GM18499 (cell line): ENCODE measurements at regions not wholly inside any gene's neighbourhood (a gene's known extent, or its start where the extent isn't known, plus 50 kb on each side); places are given as distances from the start of the nearest gene placed in this dataset.
"Not testable (repeated sequence)": the region's sequence is repeated elsewhere in the genome, so short reads cannot be mapped to it uniquely, and the experiment has no call there.

Experiments
- ATAC-seq: cut with Tn5 transposase; IDR thresholded peaks from one replicate; pipeline ENCODE4 v1.9.1; 2021; ENCODE audit warnings: moderate number of reproducible peaks; ENCODE audit not compliant: insufficient read depth, unreplicated experiment

DNA sequence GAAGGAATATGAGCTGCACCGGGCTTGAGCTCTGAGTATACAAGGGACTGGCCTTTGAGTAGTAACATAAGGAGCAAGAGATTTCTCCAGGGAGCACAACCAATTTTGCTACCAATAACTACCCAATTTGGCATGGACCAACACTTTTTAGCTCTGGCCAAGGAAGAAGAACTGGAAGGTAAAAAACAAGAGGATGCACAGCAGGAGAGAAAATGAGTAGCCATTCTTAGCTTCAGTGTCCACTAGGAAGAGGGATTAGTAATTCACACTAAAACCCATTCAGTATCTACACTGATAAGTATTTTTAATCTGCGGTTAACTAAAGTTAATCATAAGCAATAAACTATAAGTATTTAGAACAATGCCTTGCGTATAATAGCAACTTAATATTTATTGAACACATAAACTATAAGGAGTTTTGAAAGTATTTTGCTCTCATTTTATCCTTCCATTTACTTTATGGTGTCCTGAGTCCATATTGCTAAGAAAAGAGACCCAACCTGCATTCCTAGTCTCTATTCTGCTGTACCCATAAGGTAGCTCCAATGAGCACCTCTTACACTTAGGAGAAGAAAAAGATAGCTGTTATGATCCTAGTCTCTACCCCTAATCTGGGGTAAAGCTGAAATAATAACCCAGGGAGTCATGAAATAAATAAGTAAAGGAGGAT, 268.9 kb downstream of the IGSF11 start:
- no peak for ATAC-seq

DNA sequence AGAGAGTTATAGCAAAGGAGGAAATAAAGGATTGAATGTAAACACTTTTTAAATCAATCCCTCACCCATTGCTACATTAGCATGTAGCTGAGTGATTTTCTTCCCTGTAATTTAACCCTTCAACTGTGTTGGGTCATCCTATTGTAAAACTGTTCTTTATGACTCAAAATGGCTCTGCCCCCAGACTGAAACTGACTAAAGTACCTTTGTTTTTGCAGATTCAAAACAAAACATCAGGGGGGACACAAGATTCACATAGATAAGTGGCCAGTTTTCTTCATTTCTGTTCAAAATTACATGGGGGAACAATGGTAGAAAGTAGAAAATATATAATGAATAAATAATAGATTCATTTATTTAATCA, 268.4 kb downstream of the IGSF11 start:
- ATAC-seq, result no peak

DNA sequence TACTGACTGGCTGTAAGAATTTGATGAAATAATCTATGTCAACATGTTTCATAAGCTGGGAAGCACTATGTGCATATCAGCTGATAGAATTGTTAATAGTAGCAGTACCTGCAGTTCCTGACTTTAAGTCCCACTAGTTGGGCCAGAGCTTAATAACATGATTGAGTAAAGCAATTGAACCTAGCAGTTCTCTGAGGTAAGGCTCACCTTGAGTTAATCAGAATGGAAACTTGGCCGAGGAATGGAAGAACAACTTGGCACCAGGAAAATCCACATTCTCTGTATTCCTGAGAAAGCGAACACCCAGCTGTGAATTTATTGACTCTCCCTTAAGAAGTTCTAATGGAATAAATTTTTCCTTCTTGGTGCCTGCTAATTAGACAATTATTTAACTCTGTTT, 262.6 kb downstream of the IGSF11 start:
- no peak for ATAC-seq

DNA sequence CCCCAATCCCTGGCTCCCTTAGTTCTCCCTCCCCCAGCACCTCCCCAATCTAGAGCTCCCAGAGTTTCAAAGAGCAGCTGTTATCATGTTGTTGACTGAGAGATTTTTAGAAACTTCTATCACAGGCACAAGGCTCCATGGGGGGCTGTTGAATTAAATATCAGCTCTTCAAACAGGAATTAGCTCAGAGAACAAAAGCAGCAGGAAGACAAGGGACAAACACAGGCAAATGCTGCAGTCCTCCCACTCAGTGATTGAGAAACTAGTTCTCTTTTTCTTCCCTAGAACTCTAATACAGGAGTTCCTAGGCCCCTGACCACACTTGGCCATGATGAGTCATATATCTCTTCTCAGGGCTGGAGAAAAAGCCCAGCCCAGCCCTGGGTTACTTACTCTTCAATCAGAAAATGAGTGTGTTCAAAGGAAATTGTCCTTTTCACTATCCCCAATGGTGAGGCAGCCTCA, 262.1 kb downstream of the IGSF11 start:
- peak; percentile 92 for ATAC-seq

DNA sequence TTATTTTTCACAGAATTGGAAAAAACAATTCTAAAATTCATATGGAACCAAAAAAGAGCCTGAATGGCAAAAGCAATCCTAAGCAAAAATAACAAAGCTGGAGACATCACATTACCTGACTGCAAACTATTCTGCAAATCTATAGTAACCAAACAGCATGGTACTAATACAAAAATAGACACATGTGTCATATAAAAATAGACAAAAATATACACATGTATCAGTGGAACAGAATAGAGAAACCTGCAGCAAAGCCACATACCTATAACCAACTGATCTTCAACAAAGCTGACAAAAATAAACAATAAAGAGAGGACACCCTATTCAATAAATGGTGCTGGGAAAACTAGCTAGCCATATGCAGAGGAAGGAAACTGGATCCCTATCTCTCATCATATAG, 259.6 kb downstream of the IGSF11 start:
- ATAC-seq, result no peak

DNA sequence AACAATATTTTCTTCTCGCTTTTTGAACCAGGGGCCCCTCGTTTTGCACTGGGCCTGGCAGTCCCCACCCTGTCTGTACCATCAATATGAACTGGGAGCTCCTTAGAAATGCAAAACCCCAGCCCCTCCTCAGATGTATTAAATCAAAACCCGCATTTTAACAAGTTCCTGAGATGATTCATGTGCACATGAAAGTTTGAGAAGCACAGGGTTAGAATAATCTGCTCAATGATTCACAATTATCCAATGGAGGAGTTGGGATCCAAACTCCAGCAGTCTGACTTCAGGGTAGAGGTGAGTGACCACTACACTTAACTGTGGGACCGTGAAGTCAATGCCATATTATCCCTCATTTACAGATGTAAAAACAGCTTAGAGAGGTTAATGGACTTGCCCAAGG, 256.4 kb downstream of the IGSF11 start:
- no peak for ATAC-seq

DNA sequence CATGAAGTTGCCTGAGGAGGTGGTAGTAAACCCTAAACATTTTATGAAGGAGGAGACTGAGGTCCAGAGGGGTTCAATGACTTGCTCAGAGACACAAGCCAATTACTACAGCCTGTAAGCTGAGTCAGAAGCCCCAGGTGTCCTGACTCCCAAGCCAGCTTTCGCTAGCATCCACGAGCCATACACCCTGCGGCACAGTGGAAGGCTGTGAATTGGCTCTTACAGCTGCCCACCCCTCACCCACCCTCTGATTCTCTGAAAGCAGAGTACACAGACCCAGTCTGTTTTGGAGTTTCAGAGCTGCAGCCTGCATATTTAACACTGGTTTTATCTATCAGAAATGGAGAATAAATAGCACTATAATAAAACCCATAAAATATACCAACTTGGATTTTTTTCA, 253.4 kb downstream of the IGSF11 start:
- ATAC-seq, result no peak

DNA sequence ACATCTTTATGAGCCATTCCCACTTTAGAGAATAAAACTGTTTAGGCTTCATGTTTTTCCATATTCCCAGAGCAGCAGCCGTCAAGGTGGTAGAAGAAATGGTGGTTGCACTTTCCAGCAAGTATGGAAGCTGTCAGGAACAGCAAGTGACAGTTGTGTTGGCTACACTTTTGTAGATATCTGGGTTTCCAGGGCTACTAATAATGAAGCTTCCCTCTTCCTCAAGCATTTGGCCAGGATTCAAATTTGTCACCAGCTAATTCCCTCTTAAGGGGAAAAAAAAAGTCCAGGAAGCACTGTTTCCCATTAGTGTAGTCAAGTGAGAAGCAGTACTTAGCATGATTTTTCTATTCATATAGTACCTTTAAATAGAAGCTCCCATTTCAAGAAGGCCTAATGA, 252.8 kb downstream of the IGSF11 start:
- ATAC-seq, result no peak

DNA sequence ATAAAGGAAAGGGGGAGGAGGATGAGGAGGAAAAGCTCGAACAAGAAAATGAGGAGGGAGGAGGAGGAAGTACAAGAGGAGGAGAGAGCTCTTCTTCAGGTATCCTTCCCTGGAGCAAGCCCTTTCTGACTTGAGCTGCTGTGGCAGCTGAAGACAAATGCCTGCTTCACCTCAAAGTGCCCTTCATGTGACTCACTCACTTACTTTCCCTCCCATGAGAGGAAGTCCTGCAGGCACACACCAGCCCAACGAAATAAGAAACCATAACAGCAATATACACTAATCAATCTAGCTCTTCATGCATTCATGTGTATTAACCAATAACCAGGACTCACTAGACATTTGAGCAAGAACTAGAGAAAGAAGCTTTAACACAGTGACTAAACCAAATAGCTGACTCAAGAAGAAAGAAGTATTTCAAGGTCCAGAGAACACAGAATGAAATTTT, 251.9 kb downstream of the IGSF11 start:
- ATAC-seq, result peak; percentile 93

DNA sequence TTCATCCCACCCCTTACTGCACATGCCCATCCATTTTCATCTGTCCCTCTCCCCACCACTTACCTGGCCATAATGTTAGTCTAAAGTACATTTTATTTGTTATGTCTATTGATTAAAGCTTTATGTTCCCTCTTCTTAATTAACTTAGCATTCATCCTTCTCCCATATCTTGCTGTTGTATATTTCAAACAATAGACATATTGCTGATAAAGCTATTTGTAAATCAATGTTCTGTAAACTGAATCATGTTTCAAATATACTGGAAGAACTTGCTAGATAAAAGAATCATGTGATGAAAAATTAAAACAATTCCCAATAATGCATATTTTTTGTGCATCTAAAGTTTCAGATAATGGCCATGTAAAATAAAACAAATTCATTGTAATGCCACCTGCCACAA, 249.2 kb downstream of the IGSF11 start:
- ATAC-seq, result no peak

DNA sequence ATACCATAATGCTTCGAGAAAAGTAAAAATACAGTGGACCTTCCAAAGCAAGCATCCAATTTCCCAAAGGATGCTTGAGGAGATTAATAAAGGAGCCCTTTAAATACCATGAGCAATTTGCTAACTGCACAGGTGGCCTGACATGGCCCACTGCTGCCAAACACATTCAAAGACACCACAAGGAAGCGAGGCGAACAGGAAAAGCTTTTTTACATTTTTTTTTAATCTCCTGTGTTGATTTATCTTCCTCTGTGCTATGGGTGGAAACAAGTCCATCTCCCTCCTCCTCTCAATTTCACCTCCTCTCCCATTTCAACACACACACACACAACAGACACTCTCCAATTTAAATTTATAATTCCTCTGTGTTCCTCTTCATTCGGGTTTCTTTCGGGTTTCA, 243.4 kb downstream of the IGSF11 start:
- ATAC-seq, result no peak

DNA sequence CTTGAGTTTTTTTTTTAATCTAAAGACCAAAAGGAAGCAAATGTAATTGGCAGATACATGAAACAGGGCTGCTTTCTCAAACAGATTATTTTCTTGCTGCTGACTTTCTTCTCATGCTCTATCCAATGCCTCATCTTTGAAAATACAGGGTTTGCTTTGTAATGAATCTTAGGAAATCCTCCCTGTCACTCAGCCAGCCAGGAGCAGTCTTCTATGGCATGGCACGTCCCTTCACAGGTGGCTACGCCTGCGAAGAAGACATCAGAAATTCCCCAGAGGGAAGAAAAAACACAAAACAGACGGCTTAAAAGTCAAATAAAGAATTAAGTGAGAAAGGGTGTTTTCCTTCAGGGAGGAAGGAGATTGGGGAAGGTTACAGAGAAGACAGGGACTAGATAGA, 242.5 kb downstream of the IGSF11 start:
- no peak for ATAC-seq

DNA sequence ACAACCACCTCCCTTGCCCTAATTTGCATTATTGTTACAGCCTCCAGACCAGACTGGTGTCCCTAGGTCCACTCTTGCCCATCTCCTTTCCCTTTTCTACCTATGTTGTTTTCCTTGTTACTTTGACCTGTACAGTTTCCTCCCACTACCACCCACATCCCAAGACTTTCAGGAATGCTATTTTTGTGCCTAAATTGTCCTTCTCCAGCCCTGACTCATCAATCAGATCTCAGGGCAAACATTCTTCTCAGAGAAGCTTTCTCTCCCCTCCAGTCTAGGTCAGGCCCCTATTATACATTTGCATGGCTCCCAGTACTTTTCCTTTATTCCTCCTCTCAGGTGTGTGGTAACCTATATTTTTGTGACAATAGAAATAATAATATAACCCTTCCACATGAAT, 241.5 kb downstream of the IGSF11 start:
- ATAC-seq, result no peak

DNA sequence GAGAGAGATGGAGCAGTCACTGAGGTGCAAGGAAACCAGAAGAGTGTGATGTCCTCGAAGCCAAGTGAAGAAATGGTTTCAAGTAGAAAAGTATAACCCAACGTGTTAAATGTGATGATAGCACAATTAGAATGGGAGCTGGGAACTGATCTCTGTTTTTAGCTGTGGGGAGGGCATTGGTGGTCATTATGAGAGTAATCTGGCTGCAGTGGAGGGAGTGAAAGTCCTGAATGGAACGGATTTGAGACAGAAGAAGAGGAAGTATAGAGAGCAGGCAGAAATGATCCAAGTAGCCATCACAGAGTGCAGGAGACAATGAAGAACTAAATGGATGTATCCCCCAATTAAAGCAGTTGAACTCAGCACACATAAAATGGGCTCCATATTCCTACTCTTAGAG, 235.3 kb downstream of the IGSF11 start:
- no peak for ATAC-seq

DNA sequence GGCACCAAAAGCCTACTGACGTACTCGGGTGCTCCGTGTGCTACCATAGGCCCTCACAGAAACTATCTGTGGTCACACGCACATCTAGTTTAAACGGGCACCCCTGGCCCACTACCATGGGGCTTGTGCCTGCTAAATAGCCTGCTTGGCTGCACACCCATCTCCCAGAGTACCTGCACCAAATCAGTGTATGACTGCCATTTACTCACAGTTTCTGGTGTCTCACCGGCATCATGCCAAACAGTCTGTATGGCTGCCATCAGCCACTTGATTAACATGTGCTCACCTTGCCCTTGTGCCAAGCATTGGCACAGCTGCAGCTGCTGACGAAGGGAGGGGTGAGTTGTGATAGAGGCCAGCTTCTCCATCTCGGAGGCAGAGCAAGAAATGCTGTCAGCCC, 232.7 kb downstream of the IGSF11 start:
- ATAC-seq, result no peak

DNA sequence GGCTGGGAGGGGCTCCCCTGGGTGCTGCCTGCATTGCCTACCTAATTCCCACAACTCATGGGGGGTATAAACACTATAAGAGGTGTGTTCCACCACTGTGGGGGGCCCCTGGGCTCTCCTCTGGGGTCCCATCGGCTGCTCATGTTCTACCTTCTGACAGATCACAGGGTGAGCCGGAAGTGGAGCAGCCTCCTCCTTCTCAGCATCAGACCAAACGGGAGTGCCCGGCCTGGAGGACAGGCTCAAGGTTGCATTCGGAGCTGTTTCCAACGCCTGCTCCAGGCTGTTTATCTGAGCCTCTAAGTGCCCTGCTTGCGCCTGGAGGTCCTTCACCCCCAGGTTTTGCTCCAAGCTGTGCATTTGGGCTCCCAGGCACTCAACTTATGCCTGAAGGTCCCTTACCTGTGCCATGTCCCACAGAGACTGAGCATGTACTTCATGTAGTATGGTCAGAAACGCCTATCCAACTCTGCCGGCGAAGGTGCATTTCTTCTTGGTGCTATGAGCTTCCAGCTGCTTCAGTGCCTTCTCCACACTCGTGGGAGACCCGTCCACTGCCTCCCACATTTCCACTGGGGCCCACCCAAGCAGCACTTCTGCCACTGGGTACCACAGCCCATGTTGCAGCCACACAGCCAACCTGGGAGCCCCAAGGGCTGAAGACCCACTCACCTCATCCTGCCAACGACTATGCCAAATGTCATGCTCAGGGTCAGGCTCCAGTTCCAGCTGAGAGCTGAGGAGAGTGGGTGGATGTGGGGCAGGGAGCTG, 232.1 kb downstream of the IGSF11 start:
- no peak for ATAC-seq

DNA sequence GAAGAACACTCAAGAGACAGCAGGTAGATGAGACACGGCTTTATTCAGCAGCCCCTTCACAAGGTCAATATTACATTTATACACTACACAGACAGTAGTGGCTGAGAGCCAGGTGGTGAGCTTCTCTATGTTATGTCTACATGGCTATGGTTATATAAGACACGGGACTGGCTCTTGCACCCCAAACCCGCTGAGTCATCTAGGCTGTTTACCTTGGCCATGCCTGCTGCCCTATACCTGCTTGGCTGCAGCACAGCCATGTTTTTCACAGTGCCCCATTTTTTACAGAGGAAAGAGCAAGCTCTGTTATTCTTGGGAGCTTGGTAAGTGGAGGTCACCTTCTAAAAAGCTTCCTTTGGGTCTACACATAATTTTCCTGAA, 231.6 kb downstream of the IGSF11 start:
- ATAC-seq, result no peak

DNA sequence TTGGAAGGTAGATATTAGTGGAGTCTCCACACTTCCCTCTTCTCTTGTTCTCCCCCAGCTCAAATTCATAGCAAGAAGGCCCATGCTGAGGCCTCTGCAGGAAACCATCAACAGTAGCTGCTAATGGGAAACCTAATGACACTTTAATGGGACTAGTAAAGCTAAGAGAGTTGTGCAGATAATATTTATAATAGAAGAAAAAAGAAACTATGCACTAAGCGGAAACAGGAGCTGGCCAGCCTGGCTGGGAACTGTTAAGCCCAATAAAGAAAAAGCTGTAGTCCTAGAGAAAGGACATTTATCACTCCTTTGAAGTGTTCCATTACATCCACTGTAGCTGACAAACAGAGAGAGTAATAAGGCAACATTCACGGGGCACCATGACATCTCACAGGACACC, 229.6 kb downstream of the IGSF11 start:
- no peak for ATAC-seq

DNA sequence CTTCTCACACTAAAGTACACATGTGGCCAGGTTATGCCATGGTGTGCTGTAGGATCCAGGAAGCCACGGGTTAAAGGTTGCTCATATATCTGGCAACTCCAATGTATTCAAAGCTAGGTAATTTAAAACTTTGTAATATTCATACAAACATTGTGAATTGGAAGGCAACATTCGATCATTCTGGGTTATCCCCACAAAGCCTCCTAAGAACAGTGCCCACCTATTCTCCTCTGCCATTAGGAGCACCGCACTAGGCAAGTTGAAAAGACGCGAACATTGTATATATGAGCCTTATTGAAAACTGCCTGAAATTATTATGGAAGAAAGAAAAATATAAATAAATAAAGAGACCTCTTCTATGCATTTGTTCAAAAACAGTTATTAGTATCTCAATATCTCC, 228.2 kb downstream of the IGSF11 start:
- ATAC-seq, result no peak

DNA sequence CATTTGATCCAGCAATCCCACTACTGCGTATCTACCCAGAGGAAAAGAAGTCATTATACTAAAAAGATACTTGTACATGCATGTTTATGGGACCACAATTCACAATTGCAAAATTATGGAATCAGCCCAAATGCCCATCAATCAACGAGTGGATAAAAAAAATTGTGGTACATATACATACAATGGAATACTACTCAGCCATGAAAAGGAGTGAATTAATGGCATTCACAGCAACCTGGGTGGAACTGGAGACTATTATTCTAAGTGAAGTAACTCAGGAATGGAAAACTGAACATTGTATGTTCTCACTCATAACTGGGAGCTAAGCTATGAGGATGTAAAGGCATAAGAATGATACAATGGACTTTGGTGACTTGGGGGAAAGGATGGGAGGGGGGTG, 227.3 kb downstream of the IGSF11 start:
- not testable (repeated sequence) for ATAC-seq

DNA sequence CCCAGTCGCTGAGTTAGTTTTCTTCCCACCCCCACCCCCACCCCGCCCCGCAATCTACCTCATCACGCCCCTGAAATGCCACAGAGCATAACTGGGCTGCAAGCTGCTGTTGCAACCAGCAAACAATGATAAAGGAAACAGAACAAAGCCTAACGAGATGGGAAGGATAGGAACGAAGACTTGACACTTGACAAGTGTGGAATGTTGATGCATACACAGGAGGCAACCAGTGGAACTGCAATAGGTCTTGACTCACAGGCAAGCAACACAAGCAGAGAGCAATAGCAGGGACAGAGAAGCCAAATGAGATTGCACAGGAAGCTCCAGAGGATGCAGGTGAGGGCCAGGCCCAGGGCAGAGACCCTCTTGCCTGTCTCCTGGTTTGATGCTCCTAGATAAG, 225.9 kb downstream of the IGSF11 start:
- ATAC-seq, result no peak
